GM23338 (cell line): ENCODE measurements at regions not wholly inside any gene's neighbourhood (a gene's known extent, or its start where the extent isn't known, plus 50 kb on each side); places are given as distances from the start of the nearest gene placed in this dataset.

Experiments
- ATAC-seq: fragments of 200-7000 bp; cut with Tn5 transposase; 3 replicates; pipeline ENCODE4 v1.9.1; 2020
- DNase-seq: peaks from one replicate; pipeline ENCODE4 v3.0.0-alpha.2; 2015; ENCODE audit warnings: low spot score
- H2AFZ ChIP-seq: fragments of 200-600 bp; sonication (generic); 2 replicates; pipeline ENCODE4 v1.8.0; 2016; ENCODE audit warnings: antibody characterized with exemption, mild to moderate bottlenecking, moderate library complexity
- H3F3A ChIP-seq: fragments of 200-600 bp; sonication (generic); replicated peaks from 2 replicates; pipeline ENCODE4 v1.8.0; 2017; ENCODE audit warnings: antibody characterized with exemption, mixed run types, low read depth
- H3K27ac ChIP-seq: fragments of 200-600 bp; sonication (generic); 2 replicates; pipeline ENCODE4 v1.6.1; 2016; ENCODE audit warnings: low read depth
- H3K27me3 ChIP-seq: fragments of 200-600 bp; sonication (generic); 2 replicates; pipeline ENCODE4 v1.8.0; 2016; ENCODE audit warnings: mild to moderate bottlenecking, mixed run types, moderate library complexity; ENCODE audit not compliant: insufficient read depth
- H3K36me3 ChIP-seq: fragments of 200-600 bp; sonication (generic); 2 replicates; pipeline ENCODE4 v1.8.0; 2016; ENCODE audit warnings: mild to moderate bottlenecking; ENCODE audit not compliant: insufficient read depth
- H3K4me1 ChIP-seq: fragments of 200-600 bp; sonication (generic); 2 replicates; pipeline ENCODE4 v1.8.0; 2016; ENCODE audit warnings: mild to moderate bottlenecking, moderate library complexity; ENCODE audit not compliant: insufficient read depth
- H3K4me2 ChIP-seq: fragments of 200-600 bp; sonication (generic); 2 replicates; pipeline ENCODE4 v1.7.1; 2017; ENCODE audit warnings: mixed run types
- H3K4me3 ChIP-seq: fragments of 200-600 bp; sonication (generic); 2 replicates; pipeline ENCODE4 v1.6.1; 2016; ENCODE audit warnings: mixed run types
- H3K79me2 ChIP-seq: fragments of 200-600 bp; sonication (generic); replicated peaks from 2 replicates; pipeline ENCODE4 v1.8.0; 2017; ENCODE audit warnings: mild to moderate bottlenecking; ENCODE audit not compliant: insufficient read depth
- H3K9me2 ChIP-seq: fragments of 200-600 bp; sonication (generic); 2 replicates; pipeline ENCODE4 v1.8.0; 2017; ENCODE audit not compliant: insufficient read depth
- H4K20me1 ChIP-seq: fragments of 200-600 bp; sonication (generic); replicated peaks from 2 replicates; pipeline ENCODE4 v1.8.0; 2017; ENCODE audit warnings: mild to moderate bottlenecking; ENCODE audit not compliant: insufficient read depth
- H3K27ac Mint-ChIP-seq: 2 replicates; pipeline ENCODE4 v1.8.0; 2020; ENCODE audit warnings: inconsistent platforms, mild to moderate bottlenecking, moderate library complexity, mixed read lengths
- H3K27me3 Mint-ChIP-seq: 3 replicates; pipeline ENCODE4 v1.8.0; 2022; ENCODE audit warnings: low read depth, mild to moderate bottlenecking, moderate library complexity, mixed read lengths, inconsistent platforms; ENCODE audit not compliant: insufficient read depth, poor library complexity
- H3K36me3 Mint-ChIP-seq: 3 replicates; pipeline ENCODE4 v1.8.0; 2021; ENCODE audit warnings: low read depth, mild to moderate bottlenecking, inconsistent platforms, moderate library complexity, mixed read lengths
- H3K4me1 Mint-ChIP-seq: 3 replicates; pipeline ENCODE4 v1.8.0; 2020; ENCODE audit warnings: mild to moderate bottlenecking, inconsistent platforms, mixed read lengths
- H3K4me3 Mint-ChIP-seq: 3 replicates; pipeline ENCODE4 v1.8.0; 2021; ENCODE audit warnings: moderate library complexity, mild to moderate bottlenecking, inconsistent platforms, mixed read lengths
- H3K9me3 Mint-ChIP-seq: 3 replicates; pipeline ENCODE4 v1.8.0; 2020; ENCODE audit warnings: moderate library complexity, mild to moderate bottlenecking, inconsistent platforms, mixed read lengths
- CREB1 ChIP-seq: fragments of 250-450 bp; sonication (Bioruptor Pico); IDR thresholded peaks from 2 replicates; pipeline ENCODE4 v1.5.0; 2020; ENCODE audit warnings: low read depth, mild to moderate bottlenecking, moderate library complexity
- CTCF ChIP-seq, 2 experiments: fragments of 200-600 bp in 1 of 2; sonication (generic) in 1 of 2; conservative IDR thresholded peaks; 2 replicates each; pipeline versions ENCODE4 v1.5.1 to v1.6.1; 2016 to 2017; ENCODE audit warnings: antibody characterized with exemption in 2 of 2, low read depth in 2 of 2, mild to moderate bottlenecking in 2 of 2, moderate library complexity in 1 of 2
- EZH2 ChIP-seq: fragments of 200-600 bp; sonication (generic); IDR thresholded peaks from one replicate; pipeline ENCODE4 v1.8.0; 2017; ENCODE audit warnings: antibody characterized with exemption, mild to moderate bottlenecking, low read depth; ENCODE audit not compliant: unreplicated experiment
- EZH2phosphoT487 ChIP-seq: fragments of 200-600 bp; sonication (generic); IDR thresholded peaks from one replicate; pipeline ENCODE4 v1.8.1; 2018; ENCODE audit warnings: antibody characterized with exemption; ENCODE audit not compliant: unreplicated experiment
- JUNB ChIP-seq: IDR thresholded peaks from one replicate; pipeline ENCODE4 v1.6.1; 2016; ENCODE audit warnings: antibody characterized with exemption; ENCODE audit not compliant: unreplicated experiment
- NANOG ChIP-seq: IDR thresholded peaks from 2 replicates; pipeline ENCODE4 v1.6.1; 2016; ENCODE audit warnings: antibody characterized with exemption, borderline replicate concordance
- POLR2AphosphoS5 ChIP-seq: IDR thresholded peaks from 2 replicates; pipeline ENCODE4 v1.6.1; 2016; ENCODE audit warnings: antibody characterized with exemption, low read depth
- STAT1 ChIP-seq: IDR thresholded peaks from one replicate; pipeline ENCODE4 v1.6.1; 2016; ENCODE audit warnings: antibody characterized with exemption; ENCODE audit not compliant: unreplicated experiment
- ZNF114 ChIP-seq: fragments of 250-450 bp; sonication (Bioruptor Pico); IDR thresholded peaks from 2 replicates; pipeline ENCODE4 v1.5.0; 2020; ENCODE audit warnings: mild to moderate bottlenecking, moderate library complexity
- ZNF331 ChIP-seq: fragments of 250-450 bp; sonication (Bioruptor Pico); IDR thresholded peaks from 2 replicates; pipeline ENCODE4 v1.5.0; 2020; ENCODE audit warnings: low read depth, mild to moderate bottlenecking, moderate library complexity
- TF ChIP-seq, protein P1 (sequence below): IDR thresholded peaks from one replicate; pipeline ENCODE4 v1.6.1; 2018; ENCODE audit warnings: antibody characterized with exemption; ENCODE audit not compliant: unreplicated experiment

DNA sequence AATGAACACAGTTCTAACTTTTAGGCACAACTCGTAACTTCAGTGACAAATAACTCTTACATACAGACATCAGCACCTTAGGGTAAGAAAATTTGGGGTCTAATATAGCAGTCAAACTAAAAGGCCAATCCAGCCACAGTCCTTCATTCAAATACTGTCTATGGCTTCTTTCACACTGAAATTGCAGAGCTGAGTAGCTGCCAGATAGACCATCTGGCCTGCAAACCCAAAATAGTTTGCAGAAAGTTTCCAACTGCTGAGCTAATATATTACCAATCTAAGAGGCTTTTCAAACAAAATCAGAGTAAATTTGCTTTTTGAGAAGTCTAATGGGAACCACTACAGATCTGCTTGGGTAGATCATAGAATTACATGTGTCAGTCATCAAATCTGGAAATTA is 183.4 kb downstream of the GALR1 start:
- TF ChIP-seq NANOG, result no peak
- TF ChIP-seq CREB1, result no peak
- no peak for TF ChIP-seq EZH2
- no peak for TF ChIP-seq POLR2AphosphoS5
- TF ChIP-seq CTCF (conservative IDR thresholded peaks at IDR 0.05; ENCODE audit: low read depth in 2 of 2), result no peak
- TF ChIP-seq, protein P1, sequence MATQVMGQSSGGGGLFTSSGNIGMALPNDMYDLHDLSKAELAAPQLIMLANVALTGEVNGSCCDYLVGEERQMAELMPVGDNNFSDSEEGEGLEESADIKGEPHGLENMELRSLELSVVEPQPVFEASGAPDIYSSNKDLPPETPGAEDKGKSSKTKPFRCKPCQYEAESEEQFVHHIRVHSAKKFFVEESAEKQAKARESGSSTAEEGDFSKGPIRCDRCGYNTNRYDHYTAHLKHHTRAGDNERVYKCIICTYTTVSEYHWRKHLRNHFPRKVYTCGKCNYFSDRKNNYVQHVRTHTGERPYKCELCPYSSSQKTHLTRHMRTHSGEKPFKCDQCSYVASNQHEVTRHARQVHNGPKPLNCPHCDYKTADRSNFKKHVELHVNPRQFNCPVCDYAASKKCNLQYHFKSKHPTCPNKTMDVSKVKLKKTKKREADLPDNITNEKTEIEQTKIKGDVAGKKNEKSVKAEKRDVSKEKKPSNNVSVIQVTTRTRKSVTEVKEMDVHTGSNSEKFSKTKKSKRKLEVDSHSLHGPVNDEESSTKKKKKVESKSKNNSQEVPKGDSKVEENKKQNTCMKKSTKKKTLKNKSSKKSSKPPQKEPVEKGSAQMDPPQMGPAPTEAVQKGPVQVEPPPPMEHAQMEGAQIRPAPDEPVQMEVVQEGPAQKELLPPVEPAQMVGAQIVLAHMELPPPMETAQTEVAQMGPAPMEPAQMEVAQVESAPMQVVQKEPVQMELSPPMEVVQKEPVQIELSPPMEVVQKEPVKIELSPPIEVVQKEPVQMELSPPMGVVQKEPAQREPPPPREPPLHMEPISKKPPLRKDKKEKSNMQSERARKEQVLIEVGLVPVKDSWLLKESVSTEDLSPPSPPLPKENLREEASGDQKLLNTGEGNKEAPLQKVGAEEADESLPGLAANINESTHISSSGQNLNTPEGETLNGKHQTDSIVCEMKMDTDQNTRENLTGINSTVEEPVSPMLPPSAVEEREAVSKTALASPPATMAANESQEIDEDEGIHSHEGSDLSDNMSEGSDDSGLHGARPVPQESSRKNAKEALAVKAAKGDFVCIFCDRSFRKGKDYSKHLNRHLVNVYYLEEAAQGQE, result no peak
- no peak overlapping the region for H3K4me3 Mint-ChIP-seq
- Histone ChIP-seq H3K4me3 (no peak overlapping the region), H3K79me2 (peaks cover 11% of the 10 kb centered on the region; the same call in 1 of the 2 replicates), H4K20me1 (no peaks in the 10 kb centered on the region), H3K4me2 (no peak overlapping the region), H2AFZ (no peak overlapping the region), H3K9me2 (peaks cover 6% of the 10 kb centered on the region; the same call in 1 of the 2 replicates), H3K27me3 (no peaks in the 10 kb centered on the region), H3K27ac (no peak overlapping the region), H3K4me1 (peaks cover 24% of the 10 kb centered on the region), H3F3A (no peaks in the 10 kb centered on the region), H3K36me3 (no peaks in the 10 kb centered on the region)
- H3K27me3 Mint-ChIP-seq, result peaks cover 6% of the 10 kb centered on the region
- no peak for DNase-seq
- H3K9me3 Mint-ChIP-seq, result no peaks in the 10 kb centered on the region; the same call in 2 of the 3 replicates
- ATAC-seq, result no peak
- H3K36me3 Mint-ChIP-seq, result no peaks in the 10 kb centered on the region; the same call in 2 of the 3 replicates
- H3K4me1 Mint-ChIP-seq, result peaks cover 15% of the 10 kb centered on the region; the same call in 2 of the 3 replicates
- no peak overlapping the region for H3K27ac Mint-ChIP-seq

DNA sequence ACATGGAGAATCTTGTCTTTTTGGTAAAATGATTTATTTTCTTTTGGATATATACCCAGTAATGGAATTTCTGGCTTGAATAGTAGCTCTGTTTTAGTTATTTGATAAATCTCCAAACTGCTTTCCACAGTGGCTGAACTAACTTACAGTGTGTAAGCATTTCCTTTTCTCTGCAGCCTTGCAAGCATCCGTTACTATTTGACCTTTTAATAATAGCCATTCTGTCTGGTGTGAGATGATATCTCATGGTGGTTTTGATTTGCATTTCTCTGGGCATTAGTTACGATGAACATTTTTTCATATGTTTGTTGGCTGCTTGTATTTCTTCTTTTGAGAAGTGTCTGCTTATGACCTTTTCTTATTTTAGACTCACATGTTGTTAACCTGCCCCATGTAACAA is 190.2 kb downstream of the GALR1 start:
- DNase-seq, result no peak
- TF ChIP-seq, protein P1, result no peak
- TF ChIP-seq EZH2 (no peak), ZNF114 (no peak), CREB1 (no peak), JUNB (no peak), NANOG (no peak), CTCF (conservative IDR thresholded peaks at IDR 0.05; ENCODE audit: low read depth in 2 of 2) (no peak), ZNF331 (no peak), STAT1 (no peak), EZH2phosphoT487 (no peak)

More for the DNA sequence above, 190.2 kb downstream of the GALR1 start:
- no peaks in the 10 kb centered on the region for H3K27me3 Mint-ChIP-seq
- no peaks in the 10 kb centered on the region for H3K27me3 ChIP-seq
- H3K36me3 Mint-ChIP-seq, result no peaks in the 10 kb centered on the region
- H3F3A ChIP-seq, result no peaks in the 10 kb centered on the region
- H3K4me2 ChIP-seq, result no peak overlapping the region
- H3K4me1 ChIP-seq, result peaks cover 3% of the 10 kb centered on the region; the same call in 1 of the 2 replicates
- no peak for ATAC-seq
- H2AFZ ChIP-seq, result no peak overlapping the region
- H3K4me1 Mint-ChIP-seq, result no peaks in the 10 kb centered on the region
- no peaks in the 10 kb centered on the region for H3K36me3 ChIP-seq
- peaks cover 8% of the 10 kb centered on the region; the same call in 1 of the 2 replicates for H3K9me2 ChIP-seq
- H3K79me2 ChIP-seq, result peaks cover 6% of the 10 kb centered on the region; the same call in 1 of the 2 replicates
- H3K27ac Mint-ChIP-seq, result no peak overlapping the region
- H4K20me1 ChIP-seq, result no peaks in the 10 kb centered on the region
- no peak overlapping the region for H3K27ac ChIP-seq
- H3K9me3 Mint-ChIP-seq, result no peaks in the 10 kb centered on the region; the same call in 2 of the 3 replicates
- no peak overlapping the region for H3K4me3 Mint-ChIP-seq
- no peak overlapping the region for H3K4me3 ChIP-seq
